RWPE1 (cell line): ENCODE measurements at regions not wholly inside any gene's neighbourhood (a gene's known extent, or its start where the extent isn't known, plus 50 kb on each side); places are given as distances from the start of the nearest gene placed in this dataset.

ENCODE experiments used
- CTCF ChIA-PET: fragments of 350-600 bp; sonication (Branson Sonifier 250); formaldehyde crosslinking; extraction: SDS; loops from one replicate; lab custom pipeline; 2021; lab: Yijun Ruan, JAX
- POLR2A ChIA-PET: fragments of 400-600 bp; formaldehyde crosslinking; extraction: SDS; loops from one replicate; lab custom pipeline; 2020; ENCODE audit warnings: antibody characterized with exemption; ENCODE audit not compliant: low non-redundant PET; lab: Yijun Ruan, JAX
- DNase-seq: peaks from one replicate; pipeline ENCODE4 v3.0.0; 2012; ENCODE audit warnings: low spot score
- H3K27ac ChIP-seq: fragments of 450-650 bp; 2 replicates; pipeline ENCODE4 v1.5.1; 2017
- TF ChIP-seq, protein P1 (sequence below): fragments of 450-650 bp; conservative IDR thresholded peaks from 2 replicates; pipeline ENCODE4 v1.5.1; 2017; ENCODE audit warnings: low read depth, mild to moderate bottlenecking

DNA sequence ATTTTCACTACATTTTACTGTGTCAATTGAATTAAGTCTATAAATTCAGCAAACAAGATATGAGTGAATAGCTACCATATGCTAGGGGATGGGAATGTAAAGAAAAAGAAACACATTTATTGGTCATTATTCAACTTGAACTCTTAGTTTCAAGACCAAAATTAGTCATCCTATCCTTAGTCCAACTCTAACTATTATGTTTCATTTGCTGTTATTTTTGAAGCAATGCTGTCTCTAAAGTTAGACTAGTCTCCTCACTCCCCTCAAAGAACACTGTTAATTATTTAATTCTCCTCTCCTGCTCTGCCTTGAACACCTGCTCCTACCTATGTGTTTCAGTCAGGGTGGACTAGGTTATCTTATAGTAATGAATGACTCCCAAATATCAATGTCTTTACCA, 920.9 kb downstream of the TUSC7 start:
- H3K27ac ChIP-seq, result no peak overlapping the region
- DNase-seq, result no peak
- ChIA-PET CTCF (no interaction called here), POLR2A (no interaction called here)
- TF ChIP-seq, protein P1, sequence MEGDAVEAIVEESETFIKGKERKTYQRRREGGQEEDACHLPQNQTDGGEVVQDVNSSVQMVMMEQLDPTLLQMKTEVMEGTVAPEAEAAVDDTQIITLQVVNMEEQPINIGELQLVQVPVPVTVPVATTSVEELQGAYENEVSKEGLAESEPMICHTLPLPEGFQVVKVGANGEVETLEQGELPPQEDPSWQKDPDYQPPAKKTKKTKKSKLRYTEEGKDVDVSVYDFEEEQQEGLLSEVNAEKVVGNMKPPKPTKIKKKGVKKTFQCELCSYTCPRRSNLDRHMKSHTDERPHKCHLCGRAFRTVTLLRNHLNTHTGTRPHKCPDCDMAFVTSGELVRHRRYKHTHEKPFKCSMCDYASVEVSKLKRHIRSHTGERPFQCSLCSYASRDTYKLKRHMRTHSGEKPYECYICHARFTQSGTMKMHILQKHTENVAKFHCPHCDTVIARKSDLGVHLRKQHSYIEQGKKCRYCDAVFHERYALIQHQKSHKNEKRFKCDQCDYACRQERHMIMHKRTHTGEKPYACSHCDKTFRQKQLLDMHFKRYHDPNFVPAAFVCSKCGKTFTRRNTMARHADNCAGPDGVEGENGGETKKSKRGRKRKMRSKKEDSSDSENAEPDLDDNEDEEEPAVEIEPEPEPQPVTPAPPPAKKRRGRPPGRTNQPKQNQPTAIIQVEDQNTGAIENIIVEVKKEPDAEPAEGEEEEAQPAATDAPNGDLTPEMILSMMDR, result no peak

DNA sequence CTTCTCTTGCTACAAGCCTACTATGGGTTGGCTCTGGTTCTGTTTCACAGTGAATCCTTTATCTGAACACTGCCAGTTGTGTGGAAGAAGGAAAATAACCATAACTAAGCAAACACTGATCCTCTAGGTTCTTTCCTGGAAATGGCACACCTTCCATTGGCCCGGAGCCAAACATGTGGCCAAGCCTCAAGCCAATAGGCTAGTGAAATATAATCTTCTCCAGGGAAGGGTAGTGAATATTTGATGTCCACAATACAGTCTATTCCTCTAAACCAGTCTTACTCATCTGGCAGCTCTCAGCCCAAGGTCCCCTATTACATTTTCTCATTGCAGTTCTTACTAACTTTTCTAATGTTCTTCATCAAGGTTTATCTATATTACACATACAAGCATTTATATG, 921.3 kb downstream of the TUSC7 start:
- POLR2A ChIA-PET, result no interaction called here
- no peak for DNase-seq
- H3K27ac ChIP-seq, result no peak overlapping the region
- CTCF ChIA-PET, result no interaction called here
- TF ChIP-seq, protein P1, result no peak

DNA sequence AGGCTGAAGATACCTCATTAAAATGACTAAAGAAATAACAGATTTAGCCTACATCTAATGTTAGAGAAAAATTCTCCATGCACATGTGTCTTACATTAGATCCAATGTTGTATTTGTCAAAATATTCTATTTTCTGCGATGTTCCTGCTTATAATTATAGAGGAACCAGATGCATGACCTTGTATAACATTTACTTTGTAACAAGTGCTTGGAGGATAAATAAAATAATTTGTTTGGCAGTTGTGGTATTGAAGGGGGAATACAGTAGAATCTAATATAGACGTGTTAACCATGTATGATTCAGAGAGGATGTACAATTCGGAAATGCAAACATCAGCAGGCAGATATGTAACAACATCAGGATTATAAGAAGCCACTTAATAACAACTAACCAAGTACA, 922.2 kb downstream of the TUSC7 start:
- TF ChIP-seq, protein P1, result no peak
- ChIA-PET CTCF (interaction anchor here (0.6 kb wide), 1 partner anchor 72 kb away, joined by 4 read pairs; no protein-coding TSS in a partner anchor), POLR2A (no interaction called here)
- DNase-seq, result no peak
- H3K27ac ChIP-seq, result no peak overlapping the region

DNA sequence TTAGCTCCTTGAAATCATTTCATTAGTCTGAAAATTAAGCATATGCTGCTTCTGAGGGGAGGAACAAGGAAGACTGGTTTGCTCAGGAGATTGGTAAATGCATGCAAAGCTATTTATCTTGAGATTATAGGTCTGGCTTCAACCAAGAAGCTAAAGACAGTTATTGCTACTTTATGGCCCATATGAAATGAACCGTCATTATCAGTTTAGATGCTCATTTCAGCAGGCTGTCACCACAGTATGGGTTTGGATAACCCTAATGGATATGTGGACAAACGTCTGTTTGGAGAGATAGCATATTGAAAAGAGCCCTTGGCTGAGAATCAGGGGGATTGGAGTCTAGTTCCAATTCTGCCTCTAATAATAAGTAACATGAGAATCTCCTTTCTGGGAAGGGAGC, 922.6 kb downstream of the TUSC7 start:
- H3K27ac ChIP-seq, result no peak overlapping the region
- POLR2A ChIA-PET, result no interaction called here
- no peak for DNase-seq
- CTCF ChIA-PET, result interaction anchor here (0.6 kb wide), 1 partner anchor 72 kb away, joined by 4 read pairs; no protein-coding TSS in a partner anchor
- TF ChIP-seq, protein P1, result no peak

DNA sequence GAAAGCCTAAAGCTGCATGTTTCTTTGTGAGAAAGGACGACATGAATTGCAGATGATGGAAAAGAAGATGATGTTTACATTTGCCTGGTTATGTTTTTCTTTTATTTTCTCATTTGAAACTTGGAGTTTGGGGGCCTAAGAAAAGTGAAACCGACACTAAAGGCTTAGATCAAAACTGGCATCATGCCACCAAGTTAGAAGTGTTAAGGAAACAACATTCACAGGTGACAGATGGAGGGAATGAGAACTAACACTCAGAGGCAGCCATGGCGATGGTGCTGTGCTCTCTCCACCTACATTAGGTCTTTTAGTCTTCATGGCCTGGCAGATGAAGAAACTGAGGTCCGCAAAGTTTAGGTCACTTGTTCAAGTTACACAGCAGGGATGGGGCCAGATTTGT, 923.6 kb downstream of the TUSC7 start:
- TF ChIP-seq, protein P1, result no peak
- DNase-seq, result no peak
- CTCF ChIA-PET, result interaction anchor here (0.7 to 0.8 kb wide), 2 partner anchors 23 to 37 kb away, joined by 4 to 5 read pairs; no protein-coding TSS in a partner anchor
- POLR2A ChIA-PET, result no interaction called here
- H3K27ac ChIP-seq, result no peak overlapping the region

DNA sequence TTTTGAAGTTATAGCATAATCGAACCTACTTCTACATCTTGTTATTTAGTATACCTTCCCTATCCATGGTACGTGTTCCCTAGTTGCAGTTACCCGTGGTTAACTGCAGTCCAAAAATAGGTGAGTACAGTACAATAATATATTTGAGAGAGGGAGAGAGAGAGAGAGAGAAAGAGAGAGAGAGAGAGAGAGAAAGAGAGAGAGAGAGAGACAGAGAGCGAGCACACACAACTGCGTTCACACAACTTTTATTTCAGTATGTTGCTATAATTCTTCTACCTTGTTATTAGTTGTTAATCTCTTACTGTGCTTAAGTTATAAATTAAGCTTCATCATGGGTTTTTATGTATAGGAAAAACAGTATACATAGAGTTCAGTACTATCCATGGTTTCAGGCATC, 928.1 kb downstream of the TUSC7 start:
- no peak for DNase-seq
- TF ChIP-seq, protein P1, result no peak
- POLR2A ChIA-PET, result no interaction called here
- H3K27ac ChIP-seq, result no peak overlapping the region
- CTCF ChIA-PET, result no interaction called here
